Endothelial cell of umbilical vein (primary cell): ENCODE measurements at regions not wholly inside any gene's neighbourhood (a gene's known extent, or its start where the extent isn't known, plus 50 kb on each side); places are given as distances from the start of the nearest gene placed in this dataset.

ENCODE experiments used
- BruUV-seq: library from RNA; stranded (reverse); fragments of 400-500 nt; replicated peaks from 2 replicates; lab custom pipeline; 2021; lab: Mats Ljungman, UMichigan
- CTCF ChIA-PET: fragments of 300-600, 350-600 bp; sonication (Branson Sonifier 250); formaldehyde crosslinking; loops from one replicate; lab custom pipeline; 2021; ENCODE audit warnings: antibody characterized with exemption, inconsistent platforms; lab: Charles Lee
- POLR2A ChIA-PET: fragments of 300-600, 350-600 bp; sonication (Branson Sonifier 250); formaldehyde crosslinking; loops from one replicate; lab custom pipeline; 2021; ENCODE audit warnings: antibody characterized with exemption, inconsistent platforms; lab: Charles Lee
- DNase-seq: peaks from one replicate; pipeline ENCODE4 v3.0.0-alpha.2; 2011; ENCODE audit warnings: low read depth, low spot score
- FAIRE-seq: peaks from 2 replicates; lab custom pipeline; 2011; peaks lifted over from hg19 to GRCh38; lab: Jason Lieb, UNC
- H2AFZ ChIP-seq: 2 replicates; pipeline ENCODE4 v1.6.0; 2012; ENCODE audit warnings: low read depth, low read length, control low read depth, inconsistent platforms
- H3K27ac ChIP-seq: 2 replicates; pipeline ENCODE4 v1.5.1; 2011; ENCODE audit warnings: low read depth, mild to moderate bottlenecking, control low read depth, low read length, moderate library complexity; ENCODE audit not compliant: insufficient read depth
- H3K27me3 ChIP-seq, 2 experiments: 2 replicates each; pipeline versions ENCODE4 v1.6.0 to v1.6.1; 2011; ENCODE audit warnings: low read length in 2 of 2, mixed read lengths in 1 of 2; ENCODE audit not compliant: control insufficient read depth in 2 of 2, insufficient read depth in 2 of 2
- H3K36me3 ChIP-seq, 2 experiments: 2 replicates in 1 of 2; 3 replicates in 1 of 2; pipeline ENCODE4 v1.5.1; 2011; ENCODE audit warnings: low read length in 2 of 2, mild to moderate bottlenecking in 1 of 2, moderate library complexity in 1 of 2; ENCODE audit not compliant: control insufficient read depth in 2 of 2, insufficient read depth in 2 of 2; ENCODE audit errors: extremely low read depth in 1 of 2
- H3K4me1 ChIP-seq: 3 replicates; pipeline ENCODE4 v1.5.1; 2011; ENCODE audit warnings: mild to moderate bottlenecking, low read length; ENCODE audit not compliant: control insufficient read depth, insufficient read depth; ENCODE audit errors: extremely low read depth
- H3K4me2 ChIP-seq: 2 replicates; pipeline ENCODE4 v1.6.1; 2011; ENCODE audit warnings: low read length, control low read depth, mixed read lengths; ENCODE audit not compliant: insufficient read depth
- H3K4me3 ChIP-seq, 3 experiments: fragments of 200-600 bp in 1 of 3; sonication (generic), shearing (Covaris generic) in 1 of 3; replicated peaks in 1 of 3; 2 replicates each; pipeline ENCODE4 v1.5.1; 2011 to 2016; ENCODE audit warnings: control low read depth in 3 of 3, low read length in 3 of 3, mild to moderate bottlenecking in 2 of 3, inconsistent platforms in 1 of 3, low read depth in 1 of 3, moderate library complexity in 1 of 3; ENCODE audit not compliant: insufficient read depth in 1 of 3
- H3K79me2 ChIP-seq: 2 replicates; pipeline ENCODE4 v1.6.0; 2012; ENCODE audit warnings: low read length, inconsistent platforms; ENCODE audit not compliant: control insufficient read depth, insufficient read depth
- H3K9ac ChIP-seq: replicated peaks from 2 replicates; pipeline ENCODE3; 2011; ENCODE audit warnings: low read length, control low read depth; ENCODE audit not compliant: insufficient read depth; ENCODE audit errors: extremely low read depth
- H3K9me1 ChIP-seq: replicated peaks from 3 replicates; pipeline ENCODE4 v1.6.0; 2011; ENCODE audit warnings: mild to moderate bottlenecking, low read length; ENCODE audit not compliant: control insufficient read depth, insufficient read depth; ENCODE audit errors: extremely low read depth
- H3K9me3 ChIP-seq: replicated peaks from 2 replicates; pipeline ENCODE4 v1.5.1; 2012; ENCODE audit warnings: low read length, inconsistent platforms; ENCODE audit not compliant: control insufficient read depth, insufficient read depth
- H4K20me1 ChIP-seq: replicated peaks from 2 replicates; pipeline ENCODE3; 2011; ENCODE audit warnings: mild to moderate bottlenecking, low read length; ENCODE audit not compliant: control insufficient read depth, insufficient read depth; ENCODE audit errors: extremely low read depth
- CTCF ChIP-seq, 2 donors: IDR thresholded peaks; 1 replicate in 1 of 2; 2 replicates in 1 of 2; pipeline ENCODE4 v1.5.1; 2011; ENCODE audit warnings: low read length in 2 of 2, mild to moderate bottlenecking in 2 of 2, moderate library complexity in 2 of 2, control low read depth in 1 of 2, inconsistent platforms in 1 of 2, low read depth in 1 of 2; ENCODE audit not compliant: insufficient read depth in 1 of 2; ENCODE audit errors: extremely low read depth in 1 of 2
- EZH2 ChIP-seq: IDR thresholded peaks from 2 replicates; pipeline ENCODE4 v1.6.1; 2012; ENCODE audit warnings: borderline replicate concordance, low read depth, mild to moderate bottlenecking, moderate library complexity, low read length, inconsistent platforms; ENCODE audit not compliant: severe bottlenecking
- FOS ChIP-seq: IDR thresholded peaks from 2 replicates; pipeline ENCODE4 v1.6.1; 2011; ENCODE audit warnings: mild to moderate bottlenecking, low read length, moderate library complexity, borderline replicate concordance; ENCODE audit not compliant: insufficient read depth
- GATA2 ChIP-seq: IDR thresholded peaks from 2 replicates; pipeline ENCODE4 v1.7.0; 2011; ENCODE audit warnings: low read depth, mild to moderate bottlenecking, moderate library complexity, mixed read lengths, low read length; ENCODE audit not compliant: insufficient read length, insufficient read depth
- JUN ChIP-seq: IDR thresholded peaks from 2 replicates; pipeline ENCODE4 v1.6.1; 2011; ENCODE audit warnings: borderline replicate concordance, low read depth; ENCODE audit not compliant: insufficient read length, insufficient read depth
- MAX ChIP-seq: IDR thresholded peaks from 2 replicates; pipeline ENCODE4 v1.6.1; 2011; ENCODE audit not compliant: insufficient read depth, insufficient read length
- MYC ChIP-seq: IDR thresholded peaks from one replicate; pipeline ENCODE4 v1.6.1; 2011; ENCODE audit warnings: mild to moderate bottlenecking, low read depth, low read length
- POLR2A ChIP-seq: IDR thresholded peaks from 2 replicates; pipeline ENCODE4 v1.6.1; 2012; ENCODE audit warnings: low read depth, mild to moderate bottlenecking, control low read depth, low read length
- POLR2AphosphoS5 ChIP-seq: IDR thresholded peaks from 2 replicates; pipeline ENCODE4 v1.6.1; 2012; ENCODE audit warnings: low read depth, mild to moderate bottlenecking, control low read depth, low read length, moderate library complexity; ENCODE audit not compliant: insufficient read depth
- dilution Hi-C: fragments of 300-500 bp; cut with MboI; formaldehyde crosslinking; loops from one replicate; pipeline ENCODE4 v1.15.0; 2019; ENCODE audit warnings: low sequenced_read_pairs; ENCODE audit not compliant: extremely low pct_ligation_motif_present
- intact Hi-C: fragments of 100-400 bp; cut with micrococcal nuclease; formaldehyde crosslinking; loops from one replicate; pipeline ENCODE4 v1.10.0; 2022

GRCh38 chr17:27230996-27231395 is 62.9 kb upstream of the WSB1 start:
- DNase-seq (no peak), FAIRE-seq (no peak)
- TF ChIP-seq GATA2: no peak
- TF ChIP-seq EZH2: no peak
- TF ChIP-seq POLR2A: no peak
- TF ChIP-seq MAX: no peak
- no peak for TF ChIP-seq POLR2AphosphoS5
- TF ChIP-seq CTCF (IDR thresholded peaks at IDR 0.05; ENCODE audit: extremely low read depth in 1 of 2, insufficient read depth in 1 of 2, low read depth in 1 of 2, low read length in 2 of 2): no peak
- no peak for TF ChIP-seq JUN
- no peak for TF ChIP-seq MYC
- TF ChIP-seq FOS: no peak
- no peaks in the 10 kb centered on the region for H3K27me3 ChIP-seq
- H3K9me1 ChIP-seq: no peaks in the 10 kb centered on the region
- no peaks in the 10 kb centered on the region for H3K36me3 ChIP-seq
- dilution Hi-C loops (no loop called here), intact Hi-C loops (no loop called here)
- no peak overlapping the region for H3K9ac ChIP-seq
- H3K4me1 ChIP-seq: peaks cover 9% of the 10 kb centered on the region
- H3K4me3 ChIP-seq: no peak overlapping the region
- no peak overlapping the region for H3K4me2 ChIP-seq
- no peaks in the 10 kb centered on the region for H3K79me2 ChIP-seq
- no peak overlapping the region for H2AFZ ChIP-seq
- BruUV-seq: no TSS peak
- CTCF ChIA-PET: no interaction called here
- no peak overlapping the region for H3K27ac ChIP-seq
- H3K9me3 ChIP-seq: no peaks in the 10 kb centered on the region
- POLR2A ChIA-PET: no interaction called here
- H4K20me1 ChIP-seq: no peaks in the 10 kb centered on the region
